Pancreas (tissue), 10 donors: ENCODE measurements at regions not wholly inside any gene's neighbourhood (a gene's known extent, or its start where the extent isn't known, plus 50 kb on each side); places are given as distances from the start of the nearest gene placed in this dataset.

Experiments
- ATAC-seq, 4 donors: fragments of 200-7000 bp; cut with Tn5 transposase; one replicate each; pipeline versions ENCODE4 v1.8.0 to v1.9.1; 2020; ENCODE audit warnings: mild to moderate bottlenecking in 4 of 4, moderate library complexity in 4 of 4
- DNase-seq, 6 donors: peaks; one replicate each; pipeline ENCODE4 v3.0.0-alpha.2; 2020
- FAIRE-seq: peaks from 2 replicates; lab custom pipeline; 2012; peaks lifted over from hg19 to GRCh38; lab: Jason Lieb, UNC
- H3K27ac ChIP-seq, 4 donors: fragments of 200-600 bp; sonication (generic); 1 replicate in 3 of 4; 2 replicates in 1 of 4; pipeline versions ENCODE4 v1.5.0 to v1.8.0; 2020
- H3K27me3 ChIP-seq, 4 donors: fragments of 200-600 bp; one replicate each; pipeline ENCODE4 v1.8.0; 2021
- H3K36me3 ChIP-seq, 3 donors: fragments of 200-600 bp; sonication (generic) in 1 of 3; one replicate each; pipeline versions ENCODE4 v1.5.0 to v1.8.0; 2020 to 2021
- H3K4me1 ChIP-seq, 3 donors: fragments of 200-600 bp; one replicate each; pipeline ENCODE4 v1.8.0; 2021
- H3K4me3 ChIP-seq, 4 donors: fragments of 200-600 bp; sonication (generic) in 2 of 4; one replicate each; pipeline versions ENCODE4 v1.5.0 to v1.8.0; 2020 to 2021
- H3K9me3 ChIP-seq, 4 donors: fragments of 200-600 bp; one replicate each; pipeline ENCODE4 v1.8.0; 2021
- WGBS, 2 donors: extraction: QIAGEN DNeasy Blood & Tissue Kit; methylation state at CpG; one replicate each; pipeline ENCODE4 v1.1.7; 2013; 5-methylcytosine and 5-hydroxymethylcytosine counted together
- intact Hi-C, 3 donors: fragments of 100-400 bp; cut with DNase I; formaldehyde crosslinking; loops; one replicate each; pipeline versions ENCODE4 v1.11.1 to v1.14.2; 2022
- TF ChIP-seq, protein P1 (sequence below), 4 donors: fragments of 200-600 bp; sonication (generic) in 3 of 4; IDR thresholded peaks; one replicate each; pipeline versions ENCODE4 v1.5.0 to v1.8.0; 2021; ENCODE audit warnings: antibody characterized with exemption in 4 of 4
- donor health status: healthy with polysubstance abuse.
- donor health status: DM: no; HTN: no; CAD: no; lungs with moderate emphysema.
- donor health status: DM: no; HTN: no; CAD: no.
- donor health status: control.
- donor health status: control.
- donor health status: Bipolar disorder and iron deficiency.
- donor health status: DM: yes; HTN: yes; CAD: no.
- donor health status: DM: no; HTN: no; CAD: no.
- donor health status: DM: no; HTN: no; CAD: no.
- donor health status: DM: yes; HTN: yes; CAD: no.

DNA sequence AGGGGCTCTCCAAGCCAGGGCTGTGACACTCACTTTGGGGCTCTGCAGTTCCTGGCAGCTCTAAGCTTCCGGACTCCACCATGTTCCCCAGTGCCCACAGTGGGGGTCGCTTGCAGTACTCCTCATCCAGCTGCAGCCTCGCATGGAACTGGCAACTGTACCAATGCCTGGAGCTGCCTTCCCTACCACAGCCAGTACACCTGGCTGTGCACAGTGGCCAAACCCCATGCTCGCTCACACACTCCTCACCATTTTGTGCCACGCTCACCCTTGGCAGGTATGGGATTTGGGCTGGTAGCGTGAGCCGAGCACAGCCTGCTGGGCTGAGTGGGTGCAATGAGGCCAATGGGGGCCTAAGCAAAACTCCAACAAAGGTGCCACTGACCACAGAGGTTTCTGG, 1369.9 kb downstream of the KCNT2 start:
- no peaks in the 10 kb centered on the region for H3K9me3 ChIP-seq
- DNase-seq (peak in 1 of 6 donors; percentile 28), FAIRE-seq (no peak), ATAC-seq (no peak)
- TF ChIP-seq, protein P1, sequence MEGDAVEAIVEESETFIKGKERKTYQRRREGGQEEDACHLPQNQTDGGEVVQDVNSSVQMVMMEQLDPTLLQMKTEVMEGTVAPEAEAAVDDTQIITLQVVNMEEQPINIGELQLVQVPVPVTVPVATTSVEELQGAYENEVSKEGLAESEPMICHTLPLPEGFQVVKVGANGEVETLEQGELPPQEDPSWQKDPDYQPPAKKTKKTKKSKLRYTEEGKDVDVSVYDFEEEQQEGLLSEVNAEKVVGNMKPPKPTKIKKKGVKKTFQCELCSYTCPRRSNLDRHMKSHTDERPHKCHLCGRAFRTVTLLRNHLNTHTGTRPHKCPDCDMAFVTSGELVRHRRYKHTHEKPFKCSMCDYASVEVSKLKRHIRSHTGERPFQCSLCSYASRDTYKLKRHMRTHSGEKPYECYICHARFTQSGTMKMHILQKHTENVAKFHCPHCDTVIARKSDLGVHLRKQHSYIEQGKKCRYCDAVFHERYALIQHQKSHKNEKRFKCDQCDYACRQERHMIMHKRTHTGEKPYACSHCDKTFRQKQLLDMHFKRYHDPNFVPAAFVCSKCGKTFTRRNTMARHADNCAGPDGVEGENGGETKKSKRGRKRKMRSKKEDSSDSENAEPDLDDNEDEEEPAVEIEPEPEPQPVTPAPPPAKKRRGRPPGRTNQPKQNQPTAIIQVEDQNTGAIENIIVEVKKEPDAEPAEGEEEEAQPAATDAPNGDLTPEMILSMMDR (IDR thresholded peaks at IDR 0.05) = no peak
- H3K4me1 ChIP-seq = no peaks in the 10 kb centered on the region
- H3K4me3 ChIP-seq = no peak overlapping the region
- intact Hi-C loops = no loop called here
- H3K36me3 ChIP-seq = no peaks in the 10 kb centered on the region
- 70 to 92% methylated on average over 7 of the region's 7 CpGs for WGBS, 2 donors
- no peaks in the 10 kb centered on the region for H3K27me3 ChIP-seq
- no peak overlapping the region for H3K27ac ChIP-seq

DNA sequence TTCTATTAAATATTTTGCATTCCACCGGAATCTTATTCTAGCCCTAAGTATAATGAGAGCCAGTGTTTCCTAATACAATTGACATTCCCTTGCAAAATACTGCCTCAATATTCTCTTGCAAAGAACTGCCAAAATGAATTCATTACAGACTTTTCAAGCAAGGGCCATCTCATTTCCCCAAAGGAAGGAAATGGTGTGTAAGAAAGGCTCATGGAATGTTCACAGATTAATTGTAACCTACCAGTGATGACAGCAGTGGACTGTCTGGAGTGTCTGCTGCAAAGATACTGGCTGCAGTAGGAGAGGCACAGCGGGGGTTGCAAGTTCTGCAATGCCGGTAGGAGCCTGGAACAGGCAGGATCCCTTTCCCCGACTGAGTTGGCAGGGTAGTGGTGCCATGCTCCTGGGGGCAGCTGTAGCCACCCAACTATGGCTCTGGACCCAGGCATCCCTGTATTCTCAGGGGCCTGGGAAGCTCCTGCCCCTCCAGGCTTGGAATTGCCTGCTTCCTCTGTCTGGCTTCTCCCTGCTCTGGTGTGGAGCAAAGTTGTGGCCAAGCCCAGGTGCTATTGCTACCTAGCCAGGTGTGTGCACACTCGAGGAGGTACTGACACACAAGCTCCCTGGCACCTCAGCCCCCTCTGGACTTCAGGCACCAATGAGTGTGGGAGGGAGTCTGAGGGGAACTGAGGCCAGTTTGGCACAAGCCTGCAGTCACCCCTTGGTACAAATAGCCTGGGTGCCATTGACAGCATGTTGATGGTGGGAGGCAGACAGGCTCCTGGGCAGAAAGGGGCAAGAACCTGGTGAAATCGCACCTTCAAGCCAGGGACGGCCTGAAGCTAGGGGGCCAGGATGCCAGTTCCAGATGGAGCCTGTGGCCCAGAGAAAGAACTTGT, 1371.0 kb downstream of the KCNT2 start:
- DNase-seq (no peak), FAIRE-seq (no peak), ATAC-seq (no peak)
- Histone ChIP-seq H3K36me3 (no peaks in the 10 kb centered on the region), H3K4me1 (no peaks in the 10 kb centered on the region), H3K27ac (no peak overlapping the region), H3K9me3 (no peaks in the 10 kb centered on the region), H3K27me3 (no peaks in the 10 kb centered on the region), H3K4me3 (no peak overlapping the region)
- TF ChIP-seq, protein P1 (IDR thresholded peaks at IDR 0.05) = no peak
- intact Hi-C loops = no loop called here
- WGBS, 2 donors = 64 to 77% methylated on average over 7 of the region's 7 CpGs

DNA sequence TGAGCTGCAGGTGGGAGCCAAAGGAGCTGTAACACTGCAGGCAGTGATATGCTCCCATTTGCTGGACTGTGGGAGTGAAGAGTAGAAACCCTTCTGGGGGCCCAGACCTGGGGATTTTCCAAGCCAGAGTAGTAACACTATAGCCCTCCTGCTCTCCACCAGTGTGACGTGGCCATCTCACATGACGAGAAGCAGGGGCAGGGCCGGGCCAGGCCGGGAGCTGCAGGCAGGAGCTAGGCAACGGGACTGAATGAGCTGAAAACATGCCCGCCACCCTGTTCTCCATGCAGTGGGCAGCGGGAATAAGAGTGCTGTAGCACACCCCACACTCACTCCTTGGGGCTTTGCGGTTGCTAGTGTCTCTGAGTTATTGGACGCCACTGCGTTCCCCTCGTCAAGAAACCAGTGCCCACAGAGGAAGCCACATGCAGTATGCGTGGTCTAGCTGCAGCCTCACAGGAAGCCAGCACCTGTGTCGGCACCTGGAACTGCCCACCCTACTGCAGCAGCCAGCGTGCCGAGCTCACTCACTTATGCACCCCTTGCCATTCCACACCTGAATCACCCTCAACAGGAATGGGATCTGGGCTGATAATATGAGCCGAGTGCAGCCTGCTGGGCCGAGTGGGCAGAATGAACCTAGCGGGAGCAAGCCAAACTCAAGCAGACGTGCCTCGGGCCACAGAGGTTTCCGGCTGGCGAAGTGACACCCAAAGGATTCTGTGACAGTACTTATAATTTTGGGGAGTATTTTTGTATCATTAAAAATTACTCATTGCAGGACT, 1389.6 kb downstream of the KCNT2 start:
- H3K4me3 ChIP-seq = no peak overlapping the region
- TF ChIP-seq, protein P1 (IDR thresholded peaks at IDR 0.05) = no peak
- intact Hi-C loops = no loop called here
- ATAC-seq = no peak
- H3K9me3 ChIP-seq = no peaks in the 10 kb centered on the region
- no peaks in the 10 kb centered on the region for H3K27me3 ChIP-seq
- DNase-seq = peak in 1 of 6 donors; percentile 38
- no peak for FAIRE-seq
- H3K27ac ChIP-seq = no peak overlapping the region
- H3K4me1 ChIP-seq = no peaks in the 10 kb centered on the region
- 77 to 85% methylated on average over 22 of the region's 22 CpGs for WGBS, 2 donors
- no peaks in the 10 kb centered on the region for H3K36me3 ChIP-seq

DNA sequence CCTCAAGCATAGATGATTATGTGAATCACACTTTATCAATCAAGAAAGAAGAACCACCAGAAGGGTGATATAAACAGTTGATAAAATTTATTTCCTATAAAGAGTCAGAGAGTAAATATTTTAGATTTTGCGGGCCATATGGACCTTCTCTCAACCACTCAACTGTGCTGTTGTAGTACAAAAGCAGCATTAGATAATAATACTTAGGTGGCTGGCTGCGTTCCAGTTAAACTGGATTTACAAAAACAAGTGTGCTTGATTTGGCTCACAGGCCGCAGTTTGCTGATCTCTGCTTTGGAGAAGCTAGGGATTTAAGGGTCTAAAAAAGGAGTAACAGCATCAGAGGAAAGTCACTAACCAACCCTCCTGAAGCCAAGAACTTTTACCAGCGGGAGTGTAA, 1406.0 kb downstream of the KCNT2 start:
- no peak for ATAC-seq

More for the DNA sequence above, 1406.0 kb downstream of the KCNT2 start:
- TF ChIP-seq, protein P1 (IDR thresholded peaks at IDR 0.05) = no peak
- H3K36me3 ChIP-seq = no peaks in the 10 kb centered on the region
- no peaks in the 10 kb centered on the region for H3K9me3 ChIP-seq
- DNase-seq = no peak
- intact Hi-C loops = no loop called here
- no peak overlapping the region for H3K4me3 ChIP-seq
- no peaks in the 10 kb centered on the region for H3K27me3 ChIP-seq
- no peak overlapping the region for H3K27ac ChIP-seq
- H3K4me1 ChIP-seq = no peaks in the 10 kb centered on the region
- 63 to 77% methylated on average over 4 of the region's 4 CpGs for WGBS, 2 donors
- FAIRE-seq = no peak
